NCI-H524 (cell line): ENCODE measurements at regions not wholly inside any gene's neighbourhood (a gene's known extent, or its start where the extent isn't known, plus 50 kb on each side); places are given as distances from the start of the nearest gene placed in this dataset.

Experiments
- DNase-seq, 2 experiments: peaks; one replicate each; lab custom pipeline; 2025; lab: John Stamatoyannopoulos, UW

GRCh38 chr3:116767726-116768125 lies 58.1 kb downstream of the TUSC7 start:
- no peak for DNase-seq

- DNase-seq: peak; percentile 91 to 95
Observed at GRCh38 chr3:116770815-116771450, 61.4 kb downstream of the TUSC7 start.

- no peak for DNase-seq
Observed at GRCh38 chr3:116776880-116777785, 67.6 kb downstream of the TUSC7 start.

- DNase-seq: no peak
Observed at GRCh38 chr3:116785226-116785625, 75.6 kb downstream of the TUSC7 start.

GRCh38 chr3:116802651-116803050 lies 93.1 kb downstream of the TUSC7 start:
- DNase-seq: no peak

GRCh38 chr3:116806351-116806750 lies 96.8 kb downstream of the TUSC7 start:
- DNase-seq: no peak

- no peak for DNase-seq
Observed at GRCh38 chr3:116808725-116809124, 99.1 kb downstream of the TUSC7 start.

GRCh38 chr3:116809208-116809607 lies 99.6 kb downstream of the TUSC7 start:
- DNase-seq: no peak

- DNase-seq: no peak
Observed at GRCh38 chr3:116811754-116812153, 102.2 kb downstream of the TUSC7 start.

- DNase-seq: no peak
Observed at GRCh38 chr3:116812949-116813348, 103.4 kb downstream of the TUSC7 start.

GRCh38 chr3:116815321-116815720 lies 105.7 kb downstream of the TUSC7 start:
- no peak for DNase-seq

GRCh38 chr3:116815831-116816588 lies 106.4 kb downstream of the TUSC7 start:
- DNase-seq: peak; percentile 25 to 68

- DNase-seq: peak; percentile 85 to 96
Observed at GRCh38 chr3:116821371-116821770, 111.8 kb downstream of the TUSC7 start.

- no peak for DNase-seq
Observed at GRCh38 chr3:116824208-116824607, 114.6 kb downstream of the TUSC7 start.

GRCh38 chr3:116833202-116833601 lies 123.6 kb downstream of the TUSC7 start:
- no peak for DNase-seq

- DNase-seq: no peak
Observed at GRCh38 chr3:116834816-116835215, 125.2 kb downstream of the TUSC7 start.

GRCh38 chr3:116835658-116836057 lies 126.1 kb downstream of the TUSC7 start:
- DNase-seq: no peak

GRCh38 chr3:116836286-116836685 lies 126.7 kb downstream of the TUSC7 start:
- DNase-seq: no peak

- DNase-seq: no peak
Observed at GRCh38 chr3:116837483-116837882, 127.9 kb downstream of the TUSC7 start.

GRCh38 chr3:116841003-116841735 lies 131.6 kb downstream of the TUSC7 start:
- DNase-seq: peak; percentile 49 to 88

- no peak for DNase-seq
Observed at GRCh38 chr3:116842254-116842957, 132.8 kb downstream of the TUSC7 start.
